B cell (primary cell): ENCODE measurements at regions not wholly inside any gene's neighbourhood (a gene's known extent, or its start where the extent isn't known, plus 50 kb on each side); places are given as distances from the start of the nearest gene placed in this dataset.

Source experiments
- ATAC-seq: fragments of 200-7000 bp; cut with Tn5 transposase; one replicate; pipeline ENCODE4 v1.10.0; 2021; ENCODE audit warnings: low read depth, mild to moderate bottlenecking, moderate number of reproducible peaks, moderate library complexity
- CTCF ChIA-PET: fragments of 350-600 bp; sonication (Branson Sonifier 250); formaldehyde crosslinking; loops from one replicate; lab custom pipeline; 2021; ENCODE audit warnings: antibody characterized with exemption, inconsistent platforms; lab: Charles Lee
- POLR2A ChIA-PET: fragments of 350-600 bp; sonication (Branson Sonifier 250); formaldehyde crosslinking; loops from one replicate; lab custom pipeline; 2021; ENCODE audit warnings: antibody characterized with exemption; lab: Charles Lee
- DNase-seq: peaks from one replicate; pipeline ENCODE4 v3.0.0; 2013
- H2AFZ ChIP-seq: 2 replicates; pipeline ENCODE4 v1.6.1; 2012; ENCODE audit warnings: mild to moderate bottlenecking, low read depth, low read length; ENCODE audit not compliant: insufficient read depth, poor library complexity, severe bottlenecking
- H3K27ac ChIP-seq, 2 donors: 1 replicate in 1 of 2; 2 replicates in 1 of 2; pipeline ENCODE4 v1.5.1; 2012 to 2013; ENCODE audit warnings: low read length in 2 of 2, mild to moderate bottlenecking in 2 of 2, moderate library complexity in 1 of 2
- H3K27me3 ChIP-seq, 4 experiments: fragments of 200-600 bp in 1 of 4; sonication (generic) in 1 of 4; replicated peaks in 1 of 4; 1 replicate in 2 of 4; 2 replicates in 2 of 4; pipeline versions ENCODE4 v1.6.1 to v1.7.0; 2013 to 2016; ENCODE audit warnings: low read length in 3 of 4, mild to moderate bottlenecking in 2 of 4, mixed read lengths in 1 of 4, moderate library complexity in 1 of 4; ENCODE audit not compliant: insufficient read depth in 4 of 4, control insufficient read depth in 3 of 4; ENCODE audit errors: control extremely low read depth in 1 of 4
- H3K36me3 ChIP-seq, 2 experiments: replicated peaks in 1 of 2; 1 replicate in 1 of 2; 2 replicates in 1 of 2; pipeline versions ENCODE4 v1.6.1 to v1.7.1; 2013; ENCODE audit warnings: low read length in 1 of 2; ENCODE audit not compliant: insufficient read depth in 2 of 2, control insufficient read depth in 1 of 2; ENCODE audit errors: control extremely low read depth in 1 of 2, extremely low read depth in 1 of 2
- H3K4me1 ChIP-seq, 2 donors: fragments of 200-600 bp in 1 of 2; sonication (generic) in 1 of 2; 1 replicate in 1 of 2; 2 replicates in 1 of 2; pipeline versions ENCODE4 v1.5.1 to v1.6.1; 2013 to 2017; ENCODE audit warnings: low read length in 2 of 2; ENCODE audit not compliant: control insufficient read depth in 2 of 2, insufficient read depth in 2 of 2
- H3K4me2 ChIP-seq: replicated peaks from 2 replicates; pipeline ENCODE3; 2012; ENCODE audit warnings: mild to moderate bottlenecking, low read depth, low read length; ENCODE audit not compliant: poor library complexity, severe bottlenecking
- H3K4me3 ChIP-seq, 5 experiments: fragments of 200-600 bp in 1 of 5; sonication (generic) in 1 of 5; 1 replicate in 3 of 5; 2 replicates in 2 of 5; pipeline versions ENCODE4 v1.5.1 to v1.7.0; 2011 to 2016; ENCODE audit warnings: low read length in 4 of 5, mild to moderate bottlenecking in 4 of 5, low read depth in 2 of 5, control low read depth in 1 of 5, moderate library complexity in 1 of 5; ENCODE audit not compliant: insufficient read depth in 1 of 5; ENCODE audit errors: control extremely low read depth in 1 of 5, extremely low read depth in 1 of 5
- H3K79me2 ChIP-seq: fragments of 200-600 bp; sonication (generic); one replicate; pipeline ENCODE4 v1.6.0; 2016; ENCODE audit warnings: low read length; ENCODE audit not compliant: control insufficient read depth, insufficient read depth
- H3K9ac ChIP-seq: fragments of 200-600 bp; sonication (generic); 2 replicates; pipeline ENCODE4 v1.6.1; 2017; ENCODE audit warnings: mild to moderate bottlenecking, low read length, moderate library complexity
- H3K9me3 ChIP-seq, 3 donors: one replicate each; pipeline versions ENCODE4 v1.6.1 to v1.7.1; 2013; ENCODE audit warnings: low read length in 2 of 3; ENCODE audit not compliant: control insufficient read depth in 2 of 3, insufficient read depth in 1 of 3; ENCODE audit errors: control extremely low read depth in 1 of 3
- H4K20me1 ChIP-seq: 2 replicates; pipeline ENCODE4 v1.6.0; 2012; ENCODE audit warnings: mild to moderate bottlenecking, low read length; ENCODE audit not compliant: insufficient read depth, control insufficient read depth, poor library complexity, severe bottlenecking
- H3K27ac Mint-ChIP-seq: one replicate; pipeline ENCODE4 v1.8.0; 2021; ENCODE audit warnings: mixed read lengths
- H3K27me3 Mint-ChIP-seq: one replicate; pipeline ENCODE4 v1.8.0; 2021; ENCODE audit warnings: mixed read lengths
- H3K4me1 Mint-ChIP-seq: one replicate; pipeline ENCODE4 v1.8.0; 2021; ENCODE audit warnings: mixed read lengths
- H3K4me3 Mint-ChIP-seq: one replicate; pipeline ENCODE4 v1.8.0; 2021; ENCODE audit warnings: mixed read lengths
- H3K9me3 Mint-ChIP-seq: one replicate; pipeline ENCODE4 v1.8.0; 2022; ENCODE audit warnings: mixed read lengths; ENCODE audit not compliant: insufficient read depth
- EZH2 ChIP-seq: IDR thresholded peaks from 2 replicates; pipeline ENCODE4 v1.6.1; 2012; ENCODE audit warnings: borderline replicate concordance, low read depth, mild to moderate bottlenecking, moderate library complexity, low read length; ENCODE audit not compliant: insufficient read depth, poor library complexity, severe bottlenecking
- WGBS: methylation state at CpG from one replicate; pipeline ENCODE4 v1.1.5; 2013; ENCODE audit warnings: missing lambda C conversion rate; ENCODE audit not compliant: insufficient coverage; 5-methylcytosine and 5-hydroxymethylcytosine counted together
- intact Hi-C: fragments of 100-400 bp; cut with micrococcal nuclease; formaldehyde crosslinking; loops from one replicate; pipeline ENCODE4 v1.10.0; 2022
- TF ChIP-seq, protein P1 (sequence below): fragments of 200-600 bp; IDR thresholded peaks from one replicate; pipeline ENCODE4 v1.8.0; 2022; ENCODE audit warnings: antibody characterized with exemption, mild to moderate bottlenecking

DNA sequence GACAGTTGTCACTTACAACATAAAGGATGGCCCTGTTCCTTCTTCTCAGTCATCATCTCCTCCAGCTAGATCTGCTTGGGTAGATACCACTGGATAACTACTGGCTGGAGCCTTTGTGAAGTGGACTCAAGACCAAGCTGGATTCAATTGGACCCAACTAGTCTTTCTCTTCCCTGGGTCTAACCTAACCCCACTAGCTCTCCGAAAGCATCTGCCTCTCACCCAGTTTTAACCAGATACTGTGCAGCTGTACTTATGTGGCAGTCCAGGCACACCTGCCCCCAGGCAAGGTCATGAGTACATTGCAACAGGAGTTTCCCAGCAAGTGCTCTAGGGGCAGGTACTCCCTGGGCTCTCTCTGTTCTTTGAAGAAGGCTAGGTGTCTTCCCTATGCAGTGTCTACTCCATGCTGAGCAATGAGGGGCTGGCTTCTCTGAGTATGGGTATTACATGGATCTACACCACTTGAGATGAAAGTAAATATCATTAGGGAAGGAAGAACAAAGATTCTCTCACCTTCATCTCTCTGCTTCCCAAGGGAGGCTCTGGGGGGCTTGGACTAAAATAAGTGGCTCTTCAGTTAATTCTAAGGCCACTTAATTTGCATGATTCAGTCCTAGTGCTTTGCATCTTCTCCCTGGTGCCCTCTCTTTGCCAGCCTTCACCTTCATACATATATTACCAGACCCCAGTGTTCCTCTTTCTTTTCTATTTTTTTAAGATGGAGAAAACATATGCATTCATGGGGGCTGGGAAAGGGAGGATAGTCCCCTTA lies 236.1 kb downstream of the NXPE2 start:
- Mint-ChIP-seq H3K9me3 (no peaks in the 10 kb centered on the region), H3K27me3 (no peaks in the 10 kb centered on the region), H3K4me3 (no peak overlapping the region), H3K4me1 (no peaks in the 10 kb centered on the region), H3K27ac (no peak overlapping the region)
- H4K20me1 ChIP-seq: no peaks in the 10 kb centered on the region
- H3K27me3 ChIP-seq: no peaks in the 10 kb centered on the region
- no peak for TF ChIP-seq EZH2
- TF ChIP-seq, protein P1, sequence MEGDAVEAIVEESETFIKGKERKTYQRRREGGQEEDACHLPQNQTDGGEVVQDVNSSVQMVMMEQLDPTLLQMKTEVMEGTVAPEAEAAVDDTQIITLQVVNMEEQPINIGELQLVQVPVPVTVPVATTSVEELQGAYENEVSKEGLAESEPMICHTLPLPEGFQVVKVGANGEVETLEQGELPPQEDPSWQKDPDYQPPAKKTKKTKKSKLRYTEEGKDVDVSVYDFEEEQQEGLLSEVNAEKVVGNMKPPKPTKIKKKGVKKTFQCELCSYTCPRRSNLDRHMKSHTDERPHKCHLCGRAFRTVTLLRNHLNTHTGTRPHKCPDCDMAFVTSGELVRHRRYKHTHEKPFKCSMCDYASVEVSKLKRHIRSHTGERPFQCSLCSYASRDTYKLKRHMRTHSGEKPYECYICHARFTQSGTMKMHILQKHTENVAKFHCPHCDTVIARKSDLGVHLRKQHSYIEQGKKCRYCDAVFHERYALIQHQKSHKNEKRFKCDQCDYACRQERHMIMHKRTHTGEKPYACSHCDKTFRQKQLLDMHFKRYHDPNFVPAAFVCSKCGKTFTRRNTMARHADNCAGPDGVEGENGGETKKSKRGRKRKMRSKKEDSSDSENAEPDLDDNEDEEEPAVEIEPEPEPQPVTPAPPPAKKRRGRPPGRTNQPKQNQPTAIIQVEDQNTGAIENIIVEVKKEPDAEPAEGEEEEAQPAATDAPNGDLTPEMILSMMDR: no peak
- intact Hi-C loops: no loop called here
- no peaks in the 10 kb centered on the region for H3K36me3 ChIP-seq
- H3K4me3 ChIP-seq: no peak overlapping the region
- ChIA-PET POLR2A (no interaction called here), CTCF (no interaction called here)
- 100% methylated on average over 1 of the region's 1 CpG for WGBS
- peaks cover 0 to 5% (median 0%) of the 10 kb centered on the region in 3 donors for H3K9me3 ChIP-seq
- DNase-seq: no peak
- H3K27ac ChIP-seq: no peak overlapping the region
- no peak overlapping the region for H3K4me2 ChIP-seq
- no peaks in the 10 kb centered on the region for H3K79me2 ChIP-seq
- no peak overlapping the region for H3K9ac ChIP-seq
- no peak overlapping the region for H2AFZ ChIP-seq
- ATAC-seq: no peak
- H3K4me1 ChIP-seq: no peaks in the 10 kb centered on the region
